Activated T-cell treated with anti-CD3 and anti-CD28 coated beads, Interleukin-2, amount 50 U/mL, for 4 hours (primary cell): ENCODE measurements at regions not wholly inside any gene's neighbourhood (a gene's known extent, or its start where the extent isn't known, plus 50 kb on each side); places are given as distances from the start of the nearest gene placed in this dataset.
"Not testable (repeated sequence)": the region's sequence is repeated elsewhere in the genome, so short reads cannot be mapped to it uniquely, and the experiment has no call there.

Experiments used
- ATAC-seq, 2 donors: fragments of 200-7000 bp; cut with Tn5 transposase; one replicate each; pipeline ENCODE4 v1.10.0; 2021
- DNase-seq: peaks from one replicate; pipeline ENCODE4 v3.0.0-alpha.2; 2020
- H3K27me3 Mint-ChIP-seq: one replicate; pipeline ENCODE4 v1.8.0; 2021; ENCODE audit warnings: low read depth, mixed read lengths
- H3K36me3 Mint-ChIP-seq: one replicate; pipeline ENCODE4 v1.8.0; 2022; ENCODE audit warnings: mixed read lengths; ENCODE audit not compliant: insufficient read depth
- H3K4me1 Mint-ChIP-seq: one replicate; pipeline ENCODE4 v1.8.0; 2021; ENCODE audit warnings: low read depth, mixed read lengths
- H3K4me3 Mint-ChIP-seq: one replicate; pipeline ENCODE4 v1.8.0; 2021; ENCODE audit warnings: mild to moderate bottlenecking, moderate library complexity, mixed read lengths
- H3K9me3 Mint-ChIP-seq: one replicate; pipeline ENCODE4 v1.8.0; 2021; ENCODE audit warnings: mixed read lengths

- H3K4me1 Mint-ChIP-seq, DNase-seq, ATAC-seq, H3K36me3 Mint-ChIP-seq, H3K4me3 Mint-ChIP-seq, H3K27me3 Mint-ChIP-seq, H3K9me3 Mint-ChIP-seq: not testable (repeated sequence)
These were observed 357.3 kb upstream of the WSB1 start for GRCh38 chr17:26936645-26937044.

- not testable (repeated sequence) for H3K4me3 Mint-ChIP-seq, DNase-seq, H3K4me1 Mint-ChIP-seq, H3K27me3 Mint-ChIP-seq, H3K36me3 Mint-ChIP-seq, H3K9me3 Mint-ChIP-seq
- ATAC-seq = peak in 1 of 2 donors; percentile 48
These were observed 356.1 kb upstream of the WSB1 start for GRCh38 chr17:26937750-26938322.

- not testable (repeated sequence) for H3K4me3 Mint-ChIP-seq, H3K36me3 Mint-ChIP-seq, ATAC-seq, H3K9me3 Mint-ChIP-seq, H3K27me3 Mint-ChIP-seq, DNase-seq, H3K4me1 Mint-ChIP-seq
These were observed 354.2 kb upstream of the WSB1 start for GRCh38 chr17:26939755-26940154.

- not testable (repeated sequence) for H3K9me3 Mint-ChIP-seq, H3K36me3 Mint-ChIP-seq, H3K4me1 Mint-ChIP-seq, ATAC-seq, H3K4me3 Mint-ChIP-seq, DNase-seq, H3K27me3 Mint-ChIP-seq
These were observed 353.3 kb upstream of the WSB1 start for GRCh38 chr17:26940587-26940986.

- Mint-ChIP-seq H3K36me3 (no peaks in the 10 kb centered on the region), H3K4me1 (no peaks in the 10 kb centered on the region), H3K4me3 (no peak overlapping the region), H3K9me3 (peaks cover 6% of the 10 kb centered on the region), H3K27me3 (peaks cover 10% of the 10 kb centered on the region)
- DNase-seq = no peak
- ATAC-seq = no peak
These were observed 331.4 kb upstream of the WSB1 start for GRCh38 chr17:26962255-26963162.

- Mint-ChIP-seq H3K36me3 (no peaks in the 10 kb centered on the region), H3K27me3 (peaks cover 10% of the 10 kb centered on the region), H3K4me3 (no peak overlapping the region), H3K9me3 (peaks cover 6% of the 10 kb centered on the region), H3K4me1 (no peaks in the 10 kb centered on the region)
- no peak for DNase-seq
- ATAC-seq = no peak
These were observed 330.8 kb upstream of the WSB1 start for GRCh38 chr17:26963163-26963503.

- not testable (repeated sequence) for DNase-seq, H3K36me3 Mint-ChIP-seq, H3K27me3 Mint-ChIP-seq, H3K9me3 Mint-ChIP-seq, H3K4me1 Mint-ChIP-seq, ATAC-seq, H3K4me3 Mint-ChIP-seq
These were observed 327.9 kb upstream of the WSB1 start for GRCh38 chr17:26965898-26966624.

- not testable (repeated sequence) for H3K4me1 Mint-ChIP-seq, DNase-seq, ATAC-seq, H3K9me3 Mint-ChIP-seq, H3K36me3 Mint-ChIP-seq, H3K4me3 Mint-ChIP-seq, H3K27me3 Mint-ChIP-seq
These were observed 327.2 kb upstream of the WSB1 start for GRCh38 chr17:26966625-26967179.

GRCh38 chr17:26981845-26982425 lies 312.0 kb upstream of the WSB1 start:
- not testable (repeated sequence) for ATAC-seq, H3K4me3 Mint-ChIP-seq, H3K36me3 Mint-ChIP-seq, DNase-seq, H3K27me3 Mint-ChIP-seq, H3K9me3 Mint-ChIP-seq, H3K4me1 Mint-ChIP-seq

GRCh38 chr17:26982563-26982962 lies 311.4 kb upstream of the WSB1 start:
- H3K9me3 Mint-ChIP-seq, ATAC-seq, H3K4me1 Mint-ChIP-seq, H3K36me3 Mint-ChIP-seq, DNase-seq, H3K4me3 Mint-ChIP-seq, H3K27me3 Mint-ChIP-seq: not testable (repeated sequence)

- not testable (repeated sequence) for H3K4me1 Mint-ChIP-seq, H3K36me3 Mint-ChIP-seq, ATAC-seq, H3K9me3 Mint-ChIP-seq, H3K27me3 Mint-ChIP-seq, H3K4me3 Mint-ChIP-seq, DNase-seq
These were observed 306.1 kb upstream of the WSB1 start for GRCh38 chr17:26987851-26988250.

- not testable (repeated sequence) for H3K4me1 Mint-ChIP-seq, DNase-seq, H3K4me3 Mint-ChIP-seq, H3K27me3 Mint-ChIP-seq, H3K9me3 Mint-ChIP-seq, H3K36me3 Mint-ChIP-seq, ATAC-seq
These were observed 299.3 kb upstream of the WSB1 start for GRCh38 chr17:26994648-26995047.

- ATAC-seq, H3K4me3 Mint-ChIP-seq, H3K27me3 Mint-ChIP-seq, H3K36me3 Mint-ChIP-seq, H3K4me1 Mint-ChIP-seq, H3K9me3 Mint-ChIP-seq, DNase-seq: not testable (repeated sequence)
These were observed 297.6 kb upstream of the WSB1 start for GRCh38 chr17:26996146-26996916.
